ENCODE measurements at regions not wholly inside any gene's neighbourhood (a gene's known extent, or its start where the extent isn't known, plus 50 kb on each side); places are given as distances from the start of the nearest gene placed in this dataset.
"Not testable (repeated sequence)": the region's sequence is repeated elsewhere in the genome, so short reads cannot be mapped to it uniquely, and the experiment has no call there.

GRCh38 chr19:30109565-30109964 lies 167.5 kb downstream of the URI1 start:
- POLR2A ChIA-PET: no interaction called here
- no peak for DNase-seq (ENCODE audit: low read depth)
- TF ChIP-seq CTCF (IDR thresholded peaks at IDR 0.05; ENCODE audit: insufficient read depth, low read depth, low read length): no peak
- no peaks in the 10 kb centered on the region for H3K27me3 ChIP-seq (ENCODE audit: control insufficient read depth, insufficient read depth, low read length)
- no peaks in the 10 kb centered on the region for H3K36me3 ChIP-seq (ENCODE audit: control insufficient read depth, insufficient read depth, low read length)
- H3K4me3 ChIP-seq (ENCODE audit: low read depth, low read length): no peak overlapping the region
- CTCF ChIA-PET: no interaction called here

GRCh38 chr19:30111021-30111855 lies 169.2 kb downstream of the URI1 start:
- ChIA-PET POLR2A (no interaction called here), CTCF (interaction anchor here (1.5 kb wide), 1 partner anchor 9 kb away, joined by 3 read pairs; no protein-coding TSS in a partner anchor)
- TF ChIP-seq CTCF (IDR thresholded peaks at IDR 0.05; ENCODE audit: insufficient read depth, low read depth, low read length): no peak
- H3K36me3 ChIP-seq (ENCODE audit: control insufficient read depth, insufficient read depth, low read length): no peaks in the 10 kb centered on the region
- no peak for DNase-seq (ENCODE audit: low read depth)
- H3K27me3 ChIP-seq (ENCODE audit: control insufficient read depth, insufficient read depth, low read length): no peaks in the 10 kb centered on the region
- no peak overlapping the region for H3K4me3 ChIP-seq (ENCODE audit: low read depth, low read length)

- no peak for TF ChIP-seq CTCF (IDR thresholded peaks at IDR 0.05; ENCODE audit: insufficient read depth, low read depth, low read length)
- H3K36me3 ChIP-seq (ENCODE audit: control insufficient read depth, insufficient read depth, low read length): no peaks in the 10 kb centered on the region
- ChIA-PET CTCF (interaction anchor here (1.5 kb wide), 1 partner anchor 10 kb away, joined by 3 read pairs; no protein-coding TSS in a partner anchor), POLR2A (no interaction called here)
- DNase-seq (ENCODE audit: low read depth): no peak
- no peaks in the 10 kb centered on the region for H3K27me3 ChIP-seq (ENCODE audit: control insufficient read depth, insufficient read depth, low read length)
- no peak overlapping the region for H3K4me3 ChIP-seq (ENCODE audit: low read depth, low read length)
Measured at GRCh38 chr19:30112171-30112570, 170.1 kb downstream of the URI1 start.

- no peak for DNase-seq (ENCODE audit: low read depth)
- TF ChIP-seq CTCF (IDR thresholded peaks at IDR 0.05; ENCODE audit: insufficient read depth, low read depth, low read length): no peak
- ChIA-PET CTCF (no interaction called here), POLR2A (no interaction called here)
- H3K27me3 ChIP-seq (ENCODE audit: control insufficient read depth, insufficient read depth, low read length): no peaks in the 10 kb centered on the region
- no peaks in the 10 kb centered on the region for H3K36me3 ChIP-seq (ENCODE audit: control insufficient read depth, insufficient read depth, low read length)
- no peak overlapping the region for H3K4me3 ChIP-seq (ENCODE audit: low read depth, low read length)
Measured at GRCh38 chr19:30112666-30113065, 170.6 kb downstream of the URI1 start.

GRCh38 chr19:30113186-30113585 lies 171.1 kb downstream of the URI1 start:
- POLR2A ChIA-PET: no interaction called here

GRCh38 chr19:30114095-30114494 lies 172.1 kb downstream of the URI1 start:
- H3K27me3 ChIP-seq (ENCODE audit: control insufficient read depth, insufficient read depth, low read length); H3K4me3 ChIP-seq (ENCODE audit: low read depth, low read length); H3K36me3 ChIP-seq (ENCODE audit: control insufficient read depth, insufficient read depth, low read length); POLR2A ChIA-PET; CTCF ChIA-PET; DNase-seq (ENCODE audit: low read depth): not testable (repeated sequence)

More at GRCh38 chr19:30113186-30113585, 171.1 kb downstream of the URI1 start:
- CTCF ChIA-PET: no interaction called here
- no peak for DNase-seq (ENCODE audit: low read depth)
- TF ChIP-seq CTCF (IDR thresholded peaks at IDR 0.05; ENCODE audit: insufficient read depth, low read depth, low read length): no peak
- H3K36me3 ChIP-seq (ENCODE audit: control insufficient read depth, insufficient read depth, low read length): no peaks in the 10 kb centered on the region
- H3K4me3 ChIP-seq (ENCODE audit: low read depth, low read length): no peak overlapping the region
- H3K27me3 ChIP-seq (ENCODE audit: control insufficient read depth, insufficient read depth, low read length): no peaks in the 10 kb centered on the region
